Heart left ventricle (tissue), 16 donors: ENCODE measurements at regions not wholly inside any gene's neighbourhood (a gene's known extent, or its start where the extent isn't known, plus 50 kb on each side); places are given as distances from the start of the nearest gene placed in this dataset.

Source experiments
- ATAC-seq, 4 donors: fragments of 200-7000 bp; cut with Tn5 transposase; one replicate each; pipeline ENCODE4 v1.9.1; 2020 to 2022; ENCODE audit warnings: moderate library complexity in 4 of 4, mild to moderate bottlenecking in 3 of 4, moderate number of reproducible peaks in 1 of 4
- DNase-seq, 5 donors: peaks; one replicate each; pipeline ENCODE4 v3.0.0-alpha.2; 2020
- H3K27ac ChIP-seq, 12 donors: fragments of 200-600 bp; sonication (generic) in 4 of 12; one replicate each; pipeline versions ENCODE4 v1.5.0 to v1.8.0; 2016 to 2022; ENCODE audit warnings: mild to moderate bottlenecking in 2 of 12
- H3K27me3 ChIP-seq, 9 donors: fragments of 200-600 bp; sonication (generic) in 2 of 9; one replicate each; pipeline versions ENCODE4 v1.5.1 to v1.8.0; 2016 to 2022; ENCODE audit warnings: mild to moderate bottlenecking in 3 of 9
- H3K36me3 ChIP-seq, 9 donors: fragments of 200-600 bp; sonication (generic) in 2 of 9; one replicate each; pipeline versions ENCODE4 v1.5.0 to v1.8.0; 2018 to 2022; ENCODE audit warnings: mild to moderate bottlenecking in 2 of 9
- H3K4me1 ChIP-seq, 12 donors: fragments of 200-600 bp; sonication (generic) in 4 of 12; one replicate each; pipeline versions ENCODE4 v1.5.0 to v1.8.0; 2016 to 2022; ENCODE audit warnings: mild to moderate bottlenecking in 3 of 12
- H3K4me3 ChIP-seq, 12 donors: fragments of 200-600 bp; sonication (generic) in 4 of 12; one replicate each; pipeline versions ENCODE4 v1.5.0 to v1.8.0; 2017 to 2022; ENCODE audit warnings: mild to moderate bottlenecking in 9 of 12, moderate library complexity in 4 of 12
- H3K9me3 ChIP-seq, 12 donors: fragments of 200-600 bp; sonication (generic) in 4 of 12; one replicate each; pipeline versions ENCODE4 v1.5.0 to v1.8.0; 2016 to 2022; ENCODE audit warnings: mild to moderate bottlenecking in 1 of 12
- CTCF ChIP-seq, 12 donors: fragments of 200-600 bp; sonication (generic) in 4 of 12; IDR thresholded peaks; one replicate each; pipeline versions ENCODE4 v1.5.0 to v1.8.0; 2018 to 2022; ENCODE audit warnings: antibody characterized with exemption in 12 of 12, mild to moderate bottlenecking in 5 of 12
- POLR2A ChIP-seq, 2 donors: fragments of 450-650 bp; IDR thresholded peaks; one replicate each; pipeline ENCODE4 v1.6.1; 2017; ENCODE audit warnings: antibody characterized with exemption in 2 of 2, mild to moderate bottlenecking in 2 of 2, moderate library complexity in 2 of 2
- WGBS, 4 donors: extraction: QIAGEN DNeasy Blood & Tissue Kit in 2 of 4; methylation state at CpG; one replicate each; pipeline versions ENCODE4 v1.1.5 to v1.1.7; 2013 to 2018; 5-methylcytosine and 5-hydroxymethylcytosine counted together
- intact Hi-C, 10 donors: fragments of 100-400 bp; cut with DNase I; formaldehyde crosslinking; loops; one replicate each; pipeline versions ENCODE4 v1.11.1 to v1.14.2; 2022
- donor health status: ischemic (EF 13 %, LVEDD 7.1; RV severe dilation, severe dysfunction).
- donor health status: healthy with polysubstance abuse.
- donor health status: DM: no; HTN: yes; CAD: no.
- donor health status: DM: no; HTN: no; CAD: no.
- donor health status: ischemic (EF 25% LVEDD 6.9; RV normal size, moderate dysfunction).
- donor health status: ischemic (EF 25% LVEDD 5.7; RV mildly dilated, moderate dysfunction).
- donor health status: healthy.
- donor health status: DM: yes; HTN: yes; CAD: no.
- donor health status: ischemic (EF 35%, LVEDD 5.7; RV mildly dilated, moderate dysfunction).
- donor health status: nonischemic (EF 11% LVEDD 7.7; RV severe dilation, severe dysfunction).
- donor health status: DM: yes; HTN: yes; CAD: no.
- donor health status: PGD.
- donor health status: ischemic (EF 29% LVEDD 5.4; RV normal size, mild dysfunction).
- donor health status: nonischemic (EF 23%, LVEDD 6.1; RV moderate dilation, normal function).

GRCh38 chr1:55894521-55894920, 679.4 kb upstream of the USP24 start:
- WGBS, 4 donors = 48 to 54% (median 52%) methylated on average over 2 of the region's 2 CpGs
- intact Hi-C loops = loop anchor here in 2 of 10 donors (5.0 kb wide), 1 partner anchor 517 kb away; no protein-coding TSS in a partner anchor
- no peak overlapping the region for H3K4me3 ChIP-seq
- H3K36me3 ChIP-seq = no peaks in the 10 kb centered on the region
- ATAC-seq = no peak
- no peaks in the 10 kb centered on the region for H3K27me3 ChIP-seq
- no peak overlapping the region for H3K27ac ChIP-seq
- H3K4me1 ChIP-seq = no peaks in the 10 kb centered on the region
- DNase-seq = no peak
- peaks cover 0 to 39% (median 7%) of the 10 kb centered on the region in 12 donors for H3K9me3 ChIP-seq
- no peak for TF ChIP-seq CTCF (IDR thresholded peaks at IDR 0.05)
- TF ChIP-seq POLR2A (IDR thresholded peaks at IDR 0.05) = no peak

GRCh38 chr1:55893155-55893554, 678.0 kb upstream of the USP24 start:
- intact Hi-C loops = loop anchor here in 2 of 10 donors (5.0 kb wide), 1 partner anchor 516 kb away; no protein-coding TSS in a partner anchor
- Histone ChIP-seq H3K4me1 (no peaks in the 10 kb centered on the region), H3K27me3 (no peaks in the 10 kb centered on the region), H3K9me3 (peaks cover 0 to 39% (median 7%) of the 10 kb centered on the region in 12 donors), H3K4me3 (no peak overlapping the region), H3K27ac (no peak overlapping the region), H3K36me3 (no peaks in the 10 kb centered on the region)
- no peak for TF ChIP-seq POLR2A (IDR thresholded peaks at IDR 0.05)
- peak in 8 of 12 donors; percentile 9 to 39 (median 22) for TF ChIP-seq CTCF (IDR thresholded peaks at IDR 0.05)
- DNase-seq = no peak
- ATAC-seq = peak in 1 of 4 donors; percentile 36
- whole genome bisulfite sequencing, 4 donors = 22 to 36% (median 32%) methylated on average over 2 of the region's 2 CpGs

GRCh38 chr1:55888685-55889317, 673.6 kb upstream of the USP24 start:
- Histone ChIP-seq H3K27me3 (no peaks in the 10 kb centered on the region), H3K36me3 (no peaks in the 10 kb centered on the region), H3K9me3 (peaks cover 0 to 22% (median 5%) of the 10 kb centered on the region in 12 donors), H3K4me1 (no peaks in the 10 kb centered on the region), H3K27ac (no peak overlapping the region), H3K4me3 (no peak overlapping the region)
- intact Hi-C loops = loop anchor here in 1 of 10 donors (10.0 kb wide), 1 partner anchor 514 kb away; no protein-coding TSS in a partner anchor
- TF ChIP-seq CTCF (IDR thresholded peaks at IDR 0.05) (no peak), POLR2A (IDR thresholded peaks at IDR 0.05) (no peak)
- WGBS, 4 donors = 95 to 100% (median 98%) methylated on average over 3 of the region's 3 CpGs
- ATAC-seq (no peak), DNase-seq (no peak)

- ATAC-seq = no peak
- no peaks in the 10 kb centered on the region for H3K36me3 ChIP-seq
- 78 to 96% (median 87%) methylated on average over 4 of the region's 4 CpGs for WGBS, 4 donors
- intact Hi-C loops = loop anchor here in 1 of 10 donors (10.0 kb wide), 1 partner anchor 512 kb away; no protein-coding TSS in a partner anchor
- no peak overlapping the region for H3K4me3 ChIP-seq
- peaks cover 0 to 6% (median 0%) of the 10 kb centered on the region in 12 donors for H3K9me3 ChIP-seq
- no peaks in the 10 kb centered on the region for H3K27me3 ChIP-seq
- TF ChIP-seq CTCF (IDR thresholded peaks at IDR 0.05) = no peak
- TF ChIP-seq POLR2A (IDR thresholded peaks at IDR 0.05) = no peak
- H3K4me1 ChIP-seq = no peaks in the 10 kb centered on the region
- DNase-seq = no peak
- no peak overlapping the region for H3K27ac ChIP-seq
Measured at GRCh38 chr1:55886856-55887712, 671.9 kb upstream of the USP24 start.
